ENCODE measurements at regions not wholly inside any gene's neighbourhood (a gene's known extent, or its start where the extent isn't known, plus 50 kb on each side); places are given as distances from the start of the nearest gene placed in this dataset.
A peak's percentile ranks its signal among the peaks of the same experiment; 100 is the strongest.

DNA sequence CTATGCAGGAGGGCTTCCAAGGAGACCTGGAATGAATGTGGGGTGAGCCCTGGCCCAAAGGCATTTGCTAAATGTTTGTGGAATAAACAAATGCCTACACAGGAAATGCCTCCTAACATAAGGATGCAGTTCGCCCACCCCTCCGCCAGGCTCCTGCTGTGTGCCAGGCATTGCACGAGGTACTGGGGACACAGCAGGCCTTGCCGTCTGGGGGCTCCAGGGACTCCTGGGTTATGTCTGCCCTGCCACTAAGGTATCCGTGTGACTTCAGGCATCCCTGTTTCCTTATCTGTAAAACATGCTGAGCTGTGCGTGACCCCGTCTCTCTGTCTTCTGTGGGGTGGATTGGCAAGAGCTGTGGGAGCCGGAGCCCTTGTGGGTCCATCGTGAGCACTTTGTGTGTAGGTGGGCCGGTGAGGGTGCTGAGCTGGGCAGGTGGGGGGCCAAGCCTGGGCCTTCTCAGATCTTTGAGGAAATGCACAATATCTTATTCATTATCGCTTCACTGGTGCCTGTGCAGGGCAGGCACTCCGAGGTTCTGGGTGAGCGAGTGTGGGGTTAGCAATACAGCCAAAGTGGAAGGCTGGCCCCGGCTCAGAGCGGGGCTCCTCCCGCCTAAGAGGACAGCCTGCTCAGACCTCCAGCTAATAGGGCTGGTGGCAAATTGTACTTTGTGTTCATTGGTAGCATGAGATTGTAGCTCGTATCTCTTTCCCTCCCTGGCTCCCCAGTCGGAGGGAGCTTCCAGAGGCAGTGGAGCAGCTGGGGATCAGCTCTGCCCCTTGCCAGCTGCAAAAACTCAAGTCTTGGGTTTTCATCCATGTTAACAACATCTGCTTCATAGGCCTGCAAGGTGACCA lies 126.8 kb downstream of the GLI2 start:
- TF ChIP-seq, protein P1, sequence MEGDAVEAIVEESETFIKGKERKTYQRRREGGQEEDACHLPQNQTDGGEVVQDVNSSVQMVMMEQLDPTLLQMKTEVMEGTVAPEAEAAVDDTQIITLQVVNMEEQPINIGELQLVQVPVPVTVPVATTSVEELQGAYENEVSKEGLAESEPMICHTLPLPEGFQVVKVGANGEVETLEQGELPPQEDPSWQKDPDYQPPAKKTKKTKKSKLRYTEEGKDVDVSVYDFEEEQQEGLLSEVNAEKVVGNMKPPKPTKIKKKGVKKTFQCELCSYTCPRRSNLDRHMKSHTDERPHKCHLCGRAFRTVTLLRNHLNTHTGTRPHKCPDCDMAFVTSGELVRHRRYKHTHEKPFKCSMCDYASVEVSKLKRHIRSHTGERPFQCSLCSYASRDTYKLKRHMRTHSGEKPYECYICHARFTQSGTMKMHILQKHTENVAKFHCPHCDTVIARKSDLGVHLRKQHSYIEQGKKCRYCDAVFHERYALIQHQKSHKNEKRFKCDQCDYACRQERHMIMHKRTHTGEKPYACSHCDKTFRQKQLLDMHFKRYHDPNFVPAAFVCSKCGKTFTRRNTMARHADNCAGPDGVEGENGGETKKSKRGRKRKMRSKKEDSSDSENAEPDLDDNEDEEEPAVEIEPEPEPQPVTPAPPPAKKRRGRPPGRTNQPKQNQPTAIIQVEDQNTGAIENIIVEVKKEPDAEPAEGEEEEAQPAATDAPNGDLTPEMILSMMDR (IDR thresholded peaks at IDR 0.05; ENCODE audit: partially characterized antibody, unreplicated experiment) = no peak
- H3K27ac Mint-ChIP-seq (ENCODE audit: unreplicated experiment) = peak overlapping the region; percentile 64
- H3K36me3 Mint-ChIP-seq (ENCODE audit: unreplicated experiment) = no peaks in the 10 kb centered on the region
- H3K9me3 Mint-ChIP-seq (ENCODE audit: unreplicated experiment) = peaks cover 2% of the 10 kb centered on the region
- peaks cover 2% of the 10 kb centered on the region for H3K27me3 Mint-ChIP-seq (ENCODE audit: unreplicated experiment)
- H3K4me3 Mint-ChIP-seq (ENCODE audit: unreplicated experiment) = no peak overlapping the region
- peaks cover 24% of the 10 kb centered on the region for H3K4me1 Mint-ChIP-seq (ENCODE audit: low read depth, unreplicated experiment)
- peak; percentile 8 for DNase-seq

DNA sequence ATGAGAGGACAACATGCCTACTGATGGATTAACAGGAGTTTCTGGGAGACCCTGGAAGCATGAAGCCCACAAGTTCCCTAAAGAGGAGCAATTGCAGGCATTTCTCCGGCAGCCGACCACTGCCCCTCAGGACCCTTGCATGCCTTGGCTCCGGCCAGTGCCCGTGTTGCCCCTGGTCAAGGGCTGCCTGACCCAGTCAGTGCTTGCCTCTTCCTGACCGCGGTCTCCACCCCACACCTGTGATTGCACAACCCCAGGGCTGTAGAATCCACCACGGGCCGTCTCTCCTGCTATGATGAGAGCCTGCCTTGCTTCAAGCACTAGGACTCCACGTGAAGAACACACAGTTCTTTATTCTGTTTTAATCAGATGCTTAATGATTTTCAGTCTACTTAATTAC lies 127.5 kb downstream of the GLI2 start:
- Mint-ChIP-seq H3K36me3 (ENCODE audit: unreplicated experiment) (no peaks in the 10 kb centered on the region), H3K4me3 (ENCODE audit: unreplicated experiment) (no peak overlapping the region), H3K27ac (ENCODE audit: unreplicated experiment) (no peak overlapping the region), H3K9me3 (ENCODE audit: unreplicated experiment) (peaks cover 2% of the 10 kb centered on the region), H3K4me1 (ENCODE audit: low read depth, unreplicated experiment) (peaks cover 26% of the 10 kb centered on the region), H3K27me3 (ENCODE audit: unreplicated experiment) (peaks cover 2% of the 10 kb centered on the region)
- no peak for DNase-seq
- TF ChIP-seq, protein P1 (IDR thresholded peaks at IDR 0.05; ENCODE audit: partially characterized antibody, unreplicated experiment) = no peak

DNA sequence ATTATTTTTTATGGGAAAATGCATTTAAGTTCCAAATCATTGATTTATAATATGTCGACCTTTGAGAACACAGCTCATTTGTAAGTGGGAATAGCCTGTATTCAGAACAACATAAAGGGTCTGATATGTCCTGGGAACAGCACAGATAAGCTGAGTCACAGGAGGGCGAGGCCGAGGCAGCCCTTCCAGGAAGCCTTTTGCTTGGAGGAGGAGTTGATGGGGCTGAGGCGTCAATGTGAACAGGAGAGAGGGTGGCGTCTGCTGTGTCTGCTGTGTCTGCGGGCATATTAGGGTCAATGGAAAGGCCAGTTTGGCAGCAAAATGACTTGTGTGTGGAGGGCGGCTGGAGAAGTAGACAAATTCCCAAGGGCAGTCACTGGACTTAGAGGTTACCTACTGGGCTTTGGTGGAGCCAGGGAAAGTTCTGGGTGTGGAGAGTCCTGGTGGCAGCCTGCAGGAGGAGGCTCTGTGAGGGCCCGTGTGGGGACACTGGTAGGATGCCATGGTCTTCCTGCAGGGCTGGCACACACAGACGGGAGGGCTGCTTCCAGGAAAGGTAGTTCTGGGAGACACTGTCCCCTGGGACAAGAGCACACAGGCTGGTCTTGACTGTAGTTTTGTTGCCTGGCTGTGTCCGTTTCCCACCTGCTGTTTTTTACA lies 128.1 kb downstream of the GLI2 start:
- no peak overlapping the region for H3K27ac Mint-ChIP-seq (ENCODE audit: unreplicated experiment)
- no peak overlapping the region for H3K4me3 Mint-ChIP-seq (ENCODE audit: unreplicated experiment)
- peaks cover 2% of the 10 kb centered on the region for H3K9me3 Mint-ChIP-seq (ENCODE audit: unreplicated experiment)
- H3K36me3 Mint-ChIP-seq (ENCODE audit: unreplicated experiment) = no peaks in the 10 kb centered on the region
- peaks cover 2% of the 10 kb centered on the region for H3K27me3 Mint-ChIP-seq (ENCODE audit: unreplicated experiment)
- DNase-seq = no peak
- TF ChIP-seq, protein P1 (IDR thresholded peaks at IDR 0.05; ENCODE audit: partially characterized antibody, unreplicated experiment) = no peak
- H3K4me1 Mint-ChIP-seq (ENCODE audit: low read depth, unreplicated experiment) = peaks cover 23% of the 10 kb centered on the region

DNA sequence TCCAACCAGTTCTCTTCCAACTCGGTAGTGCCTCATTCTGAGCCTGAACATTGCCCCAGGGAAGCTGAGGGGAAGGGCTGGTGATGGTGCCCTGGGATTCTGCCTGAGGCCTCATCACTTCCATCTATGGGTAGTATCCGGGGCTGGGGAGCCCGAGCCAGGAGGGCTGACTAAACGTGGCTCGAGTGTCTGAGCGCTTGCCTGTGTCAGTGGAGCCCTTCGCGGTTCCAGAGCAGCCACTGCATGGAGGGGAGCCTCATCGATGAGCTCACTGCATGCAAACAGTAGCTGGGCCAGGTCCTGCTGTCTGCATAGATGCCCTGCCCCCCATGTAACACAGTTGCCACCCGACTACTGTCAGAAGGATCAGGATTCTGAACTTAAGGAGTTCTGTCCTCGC lies 129.3 kb downstream of the GLI2 start:
- Mint-ChIP-seq H3K4me3 (ENCODE audit: unreplicated experiment) (no peak overlapping the region), H3K27me3 (ENCODE audit: unreplicated experiment) (peaks cover 2% of the 10 kb centered on the region), H3K27ac (ENCODE audit: unreplicated experiment) (no peak overlapping the region), H3K4me1 (ENCODE audit: low read depth, unreplicated experiment) (peaks cover 21% of the 10 kb centered on the region), H3K9me3 (ENCODE audit: unreplicated experiment) (peaks cover 2% of the 10 kb centered on the region), H3K36me3 (ENCODE audit: unreplicated experiment) (no peaks in the 10 kb centered on the region)
- TF ChIP-seq, protein P1 (IDR thresholded peaks at IDR 0.05; ENCODE audit: partially characterized antibody, unreplicated experiment) = no peak
- no peak for DNase-seq

DNA sequence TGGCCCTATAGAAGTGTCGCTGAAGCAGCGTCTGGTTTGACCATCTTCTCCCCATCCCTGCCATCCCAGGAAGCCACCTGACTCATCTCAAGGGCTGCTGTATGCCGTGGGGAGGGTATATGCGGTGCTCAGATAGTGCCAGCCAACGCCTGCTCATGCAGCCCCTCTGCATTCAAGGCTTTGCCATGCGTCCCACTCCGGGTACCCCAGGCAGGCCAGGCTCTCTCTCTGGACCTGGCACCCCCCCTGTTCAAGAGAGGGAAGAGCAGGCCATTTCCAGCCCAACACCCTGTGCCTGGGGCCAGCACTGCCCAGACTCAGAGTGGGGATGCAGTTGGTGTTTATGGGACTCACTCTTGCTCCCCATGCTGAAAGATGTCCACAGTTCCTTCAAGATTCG lies 130.0 kb downstream of the GLI2 start:
- Mint-ChIP-seq H3K9me3 (ENCODE audit: unreplicated experiment) (no peaks in the 10 kb centered on the region), H3K36me3 (ENCODE audit: unreplicated experiment) (no peaks in the 10 kb centered on the region), H3K27me3 (ENCODE audit: unreplicated experiment) (peaks cover 2% of the 10 kb centered on the region), H3K4me1 (ENCODE audit: low read depth, unreplicated experiment) (peaks cover 16% of the 10 kb centered on the region), H3K4me3 (ENCODE audit: unreplicated experiment) (no peak overlapping the region), H3K27ac (ENCODE audit: unreplicated experiment) (no peak overlapping the region)
- TF ChIP-seq, protein P1 (IDR thresholded peaks at IDR 0.05; ENCODE audit: partially characterized antibody, unreplicated experiment) = no peak
- no peak for DNase-seq
